Gastrocnemius medialis (tissue), 4 donors: ENCODE measurements at regions not wholly inside any gene's neighbourhood (a gene's known extent, or its start where the extent isn't known, plus 50 kb on each side); places are given as distances from the start of the nearest gene placed in this dataset.

Source experiments
- CTCF ChIP-seq, 5 experiments: fragments of 450-650 bp in 3 of 5; fragments of 200-600 bp in 2 of 5; sonication (generic) in 2 of 5; IDR thresholded peaks in 4 of 5; conservative IDR thresholded peaks in 1 of 5; 1 replicate in 4 of 5; 2 replicates in 1 of 5; pipeline ENCODE4 v1.5.1; 2016 to 2019; ENCODE audit warnings: antibody characterized with exemption in 5 of 5, mild to moderate bottlenecking in 3 of 5, moderate library complexity in 3 of 5
- POLR2A ChIP-seq, 2 donors: fragments of 450-650 bp; IDR thresholded peaks; one replicate each; pipeline ENCODE4 v1.6.1; 2017; ENCODE audit warnings: antibody characterized with exemption in 2 of 2, mild to moderate bottlenecking in 2 of 2, moderate library complexity in 2 of 2

GRCh38 chr2:234334756-234335155, 162.1 kb downstream of the ARL4C start:
- no peak for TF ChIP-seq CTCF (IDR thresholded peaks at IDR 0.05 in 4 of 5, conservative IDR thresholded peaks at IDR 0.05 in 1 of 5)
- TF ChIP-seq POLR2A (IDR thresholded peaks at IDR 0.05): no peak
